ENCODE measurements at regions not wholly inside any gene's neighbourhood (a gene's known extent, or its start where the extent isn't known, plus 50 kb on each side); places are given as distances from the start of the nearest gene placed in this dataset.

DNA sequence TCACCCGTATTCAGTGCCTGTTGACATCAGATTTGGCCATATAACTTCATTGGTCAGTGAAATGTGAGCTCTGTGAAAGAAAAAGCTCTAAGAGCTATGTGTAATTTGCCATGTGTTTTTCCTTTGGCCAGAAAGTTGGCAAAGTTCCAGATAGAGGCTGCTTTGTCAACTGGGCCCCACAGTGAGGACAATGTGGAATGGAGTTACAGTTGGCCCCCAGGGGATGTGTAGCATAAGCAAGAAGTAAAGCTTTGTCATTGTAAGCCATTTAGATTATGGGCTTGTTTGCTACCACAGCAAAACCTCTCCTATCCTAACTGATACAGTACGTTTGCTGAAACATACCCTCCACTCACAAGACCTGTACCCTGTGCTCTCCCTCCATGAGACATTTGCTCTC is 119.1 kb upstream of the HABP2 start:
- TF ChIP-seq NFIC (IDR thresholded peaks at IDR 0.05) (peak; percentile 82), KHSRP (IDR thresholded peaks at IDR 0.05) (no peak), KDM5B (IDR thresholded peaks at IDR 0.05; ENCODE audit: insufficient replicate concordance, low read depth, low read length) (no peak), NFIX (CRISPR knock-in tag; IDR thresholded peaks at IDR 0.05; ENCODE audit: low read depth) (peak; percentile 59; the same call in 1 of the 2 replicates), ZNF551 (CRISPR knock-in tag; IDR thresholded peaks at IDR 0.05) (no peak), GATAD2A (IDR thresholded peaks at IDR 0.05) (no peak), ZNF644 (tag; IDR thresholded peaks at IDR 0.05; ENCODE audit: low read depth) (no peak)
- TF ChIP-seq, protein P1, sequence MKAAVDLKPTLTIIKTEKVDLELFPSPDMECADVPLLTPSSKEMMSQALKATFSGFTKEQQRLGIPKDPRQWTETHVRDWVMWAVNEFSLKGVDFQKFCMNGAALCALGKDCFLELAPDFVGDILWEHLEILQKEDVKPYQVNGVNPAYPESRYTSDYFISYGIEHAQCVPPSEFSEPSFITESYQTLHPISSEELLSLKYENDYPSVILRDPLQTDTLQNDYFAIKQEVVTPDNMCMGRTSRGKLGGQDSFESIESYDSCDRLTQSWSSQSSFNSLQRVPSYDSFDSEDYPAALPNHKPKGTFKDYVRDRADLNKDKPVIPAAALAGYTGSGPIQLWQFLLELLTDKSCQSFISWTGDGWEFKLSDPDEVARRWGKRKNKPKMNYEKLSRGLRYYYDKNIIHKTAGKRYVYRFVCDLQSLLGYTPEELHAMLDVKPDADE (conservative IDR thresholded peaks at IDR 0.05; ENCODE audit: control insufficient read depth, low read depth, low read length), result no peak
- FAIRE-seq, result no peak
- Histone ChIP-seq H3K9me3 (replicated peaks; ENCODE audit: control insufficient read depth, insufficient read depth, low read depth, low read length) (no peaks in the 10 kb centered on the region), H3K79me2 (ENCODE audit: control insufficient read depth, insufficient read depth, low read length) (no peaks in the 10 kb centered on the region), H3K27me3 (ENCODE audit: control insufficient read depth in 2 of 2, insufficient read depth in 2 of 2, low read length in 2 of 2) (no peaks in the 10 kb centered on the region), H3K4me2 (ENCODE audit: insufficient read depth, low read length) (no peak overlapping the region), H3K4me3 (no peak overlapping the region), H3K4me1 (replicated peaks in 1 of 2; ENCODE audit: control insufficient read depth in 2 of 2, insufficient read depth in 2 of 2, low read length in 2 of 2) (no peaks in the 10 kb centered on the region), H2AFZ (ENCODE audit: low read depth, low read length) (no peak overlapping the region), H4K20me1 (replicated peaks; ENCODE audit: control insufficient read depth, insufficient read depth, low read length) (no peaks in the 10 kb centered on the region), H3K9ac (ENCODE audit: insufficient read depth in 1 of 2, low read depth in 2 of 2, low read length in 2 of 2) (no peak overlapping the region), H3K27ac (ENCODE audit: extremely low read depth, low read depth, low read length) (no peak overlapping the region), H3K36me3 (ENCODE audit: control insufficient read depth, insufficient read depth, low read length) (no peaks in the 10 kb centered on the region), H3K9me1 (ENCODE audit: control insufficient read depth, insufficient read depth, low read length) (no peaks in the 10 kb centered on the region)
- intact Hi-C loops (cut with micrococcal nuclease), result no loop called here
- no peak for ATAC-seq
- no TSS peak for BruUV-seq (replicated peaks)
- in situ Hi-C loops (cut with MboI), result no loop called here
- CTCF ChIA-PET (ENCODE audit: low intra/inter-chr PET ratio), result no interaction called here
- POLR2A ChIA-PET, result no interaction called here
- 0% methylated on average over 2 of the region's 2 CpGs for WGBS (ENCODE audit: insufficient coverage, low coverage, missing lambda C conversion rate)
- no peak for DNase-seq (ENCODE audit: extremely low read depth in 1 of 4, low spot score in 3 of 4)

All from K562 (cell line).